DMS153 (cell line): ENCODE measurements at regions not wholly inside any gene's neighbourhood (a gene's known extent, or its start where the extent isn't known, plus 50 kb on each side); places are given as distances from the start of the nearest gene placed in this dataset.
A peak's percentile ranks its signal among the peaks of the same experiment; 100 is the strongest.
"Not testable (repeated sequence)": the region's sequence is repeated elsewhere in the genome, so short reads cannot be mapped to it uniquely, and the experiment has no call there.

Source experiments
- DNase-seq: peaks from one replicate; lab custom pipeline; 2025; lab: John Stamatoyannopoulos, UW

DNA sequence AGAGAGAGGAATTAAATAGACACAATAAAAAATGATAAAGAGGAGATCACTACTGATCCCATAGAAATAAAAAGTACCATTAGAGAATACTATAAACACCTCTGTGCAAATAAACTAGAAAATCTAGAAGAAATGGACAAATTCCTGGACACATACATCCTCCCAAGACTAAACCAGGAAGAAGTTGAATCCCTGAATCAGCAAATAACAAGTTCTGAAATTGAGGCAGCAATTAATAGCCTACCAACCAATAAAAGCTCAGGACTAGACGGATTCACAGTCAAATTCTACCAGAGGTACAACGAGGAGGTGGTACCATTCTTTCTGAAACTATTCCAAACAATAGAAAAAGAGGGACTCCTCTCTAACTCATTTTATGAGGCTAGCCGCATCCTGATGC is 862.7 kb upstream of the NRXN1 start:
- not testable (repeated sequence) for DNase-seq

- DNase-seq = no peak
Measured at GRCh38 chr2:51888120-51888519, 856.2 kb upstream of the NRXN1 start.

- DNase-seq = no peak
Measured at GRCh38 chr2:51881673-51882072, 849.7 kb upstream of the NRXN1 start.

DNA sequence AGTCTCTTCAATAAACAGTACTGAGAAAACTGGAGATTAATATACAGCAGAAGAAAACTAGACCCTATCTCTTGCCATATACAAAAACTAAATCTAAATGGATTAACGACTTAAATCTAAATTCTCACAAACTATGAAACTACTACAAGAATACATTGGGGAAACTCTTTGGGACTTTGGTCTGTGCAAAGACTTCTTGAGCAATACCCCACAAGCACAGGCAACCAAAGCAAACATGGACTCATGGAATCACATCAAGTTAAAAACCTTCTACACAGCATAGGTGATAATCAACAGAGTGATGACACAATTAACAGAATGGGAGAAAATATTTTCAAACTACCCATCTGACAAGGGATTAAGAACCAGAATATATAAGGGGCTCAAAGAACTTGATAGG is 848.2 kb upstream of the NRXN1 start:
- DNase-seq = no peak

- DNase-seq = no peak
Measured at GRCh38 chr2:51866361-51866760, 834.4 kb upstream of the NRXN1 start.

DNA sequence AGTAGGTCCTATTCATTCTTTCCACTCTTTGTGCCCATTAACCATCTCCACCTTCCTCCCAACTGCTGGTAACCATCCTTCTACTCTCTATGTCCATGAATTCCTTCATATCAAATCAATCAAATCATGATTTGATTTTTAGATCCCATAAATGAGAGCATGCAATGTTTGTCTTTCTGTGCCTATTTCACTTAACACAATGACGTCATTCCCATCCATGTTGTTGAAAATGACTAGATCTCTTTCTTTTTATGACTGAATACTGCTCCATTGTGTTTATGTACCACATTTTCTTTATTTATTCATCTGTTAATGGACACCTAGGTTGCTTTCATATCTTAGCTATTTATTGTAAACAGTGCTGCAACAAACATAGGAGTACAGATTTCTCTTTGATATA is 827.3 kb upstream of the NRXN1 start:
- DNase-seq = no peak

- no peak for DNase-seq
Measured at GRCh38 chr2:51855683-51856082, 823.8 kb upstream of the NRXN1 start.

DNA sequence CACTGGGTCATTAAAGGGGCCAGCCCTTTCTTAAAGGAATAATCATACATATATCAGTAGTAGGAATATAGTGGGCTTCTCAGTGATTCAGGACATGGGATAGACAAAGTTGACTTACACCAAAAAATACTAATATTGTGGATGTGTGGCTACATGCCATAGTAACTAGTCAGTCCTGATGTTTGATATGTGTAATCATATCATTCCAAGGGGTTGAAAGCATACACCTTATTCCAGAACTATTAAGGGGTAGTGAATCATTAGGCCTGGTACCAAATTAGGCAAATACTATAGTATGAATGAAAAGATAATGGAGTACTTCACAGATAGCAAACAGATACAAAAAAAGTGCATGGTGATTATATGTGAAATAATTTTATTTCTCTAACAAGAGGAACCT is 814.9 kb upstream of the NRXN1 start:
- no peak for DNase-seq

- no peak for DNase-seq
Measured at GRCh38 chr2:51846018-51846417, 814.1 kb upstream of the NRXN1 start.

DNA sequence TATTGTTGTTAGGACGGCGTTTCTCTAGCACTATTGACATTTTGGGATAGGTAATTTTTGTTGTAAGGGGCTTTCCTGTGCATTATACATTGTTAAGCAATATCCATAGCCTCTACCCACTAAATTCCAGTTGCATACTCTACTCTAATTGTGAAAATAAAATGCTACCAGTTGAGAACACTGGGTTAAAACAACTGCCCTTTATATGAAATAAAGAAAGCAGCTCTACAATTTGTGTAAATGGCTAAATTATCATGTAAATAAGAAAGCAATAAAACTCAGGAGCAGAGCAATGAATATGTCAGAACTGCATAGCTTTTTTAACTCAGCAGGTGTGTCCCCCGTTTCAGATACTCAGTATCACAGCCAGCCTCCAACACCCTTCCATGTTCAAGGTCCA is 812.7 kb upstream of the NRXN1 start:
- DNase-seq = no peak

DNA sequence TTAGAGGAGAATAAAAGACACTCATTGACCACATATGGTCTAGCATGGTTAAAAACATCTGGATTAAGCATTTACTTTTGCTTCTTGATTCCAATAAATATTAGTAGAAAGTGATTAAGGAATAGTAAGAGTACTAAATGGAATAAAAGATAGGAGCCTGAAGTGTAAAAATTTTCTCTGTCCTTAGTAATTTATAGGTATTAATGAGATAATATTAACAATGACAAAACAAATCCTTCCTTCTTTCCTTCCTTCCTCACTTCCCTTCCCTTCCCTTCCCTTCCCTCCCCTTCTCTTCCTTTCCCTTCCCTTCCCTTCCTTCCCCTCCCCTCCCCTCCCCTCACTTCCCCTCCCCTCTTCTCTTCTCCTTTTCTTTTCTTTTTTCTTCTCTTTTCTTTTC is 797.5 kb upstream of the NRXN1 start:
- no peak for DNase-seq

GRCh38 chr2:51825823-51826222 is 793.9 kb upstream of the NRXN1 start:
- DNase-seq = no peak

DNA sequence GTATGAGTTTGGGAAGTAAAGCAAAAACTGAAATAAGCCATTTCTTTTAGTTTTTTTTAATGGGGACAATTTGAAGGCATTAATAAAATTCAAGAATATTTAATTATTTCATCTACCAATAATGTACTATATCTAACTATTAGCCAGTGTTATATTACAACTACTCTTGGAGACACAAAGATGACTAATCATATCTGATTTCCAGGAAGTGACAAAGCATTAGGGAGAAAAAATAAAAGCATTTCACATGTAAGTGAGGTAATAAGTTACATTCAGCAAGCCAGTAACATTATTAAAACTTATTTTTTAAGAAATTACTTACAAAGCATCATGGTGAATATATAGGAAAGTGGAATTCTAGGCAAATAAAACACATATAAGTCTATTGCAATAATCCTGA is 781.3 kb upstream of the NRXN1 start:
- DNase-seq = peak; percentile 3

DNA sequence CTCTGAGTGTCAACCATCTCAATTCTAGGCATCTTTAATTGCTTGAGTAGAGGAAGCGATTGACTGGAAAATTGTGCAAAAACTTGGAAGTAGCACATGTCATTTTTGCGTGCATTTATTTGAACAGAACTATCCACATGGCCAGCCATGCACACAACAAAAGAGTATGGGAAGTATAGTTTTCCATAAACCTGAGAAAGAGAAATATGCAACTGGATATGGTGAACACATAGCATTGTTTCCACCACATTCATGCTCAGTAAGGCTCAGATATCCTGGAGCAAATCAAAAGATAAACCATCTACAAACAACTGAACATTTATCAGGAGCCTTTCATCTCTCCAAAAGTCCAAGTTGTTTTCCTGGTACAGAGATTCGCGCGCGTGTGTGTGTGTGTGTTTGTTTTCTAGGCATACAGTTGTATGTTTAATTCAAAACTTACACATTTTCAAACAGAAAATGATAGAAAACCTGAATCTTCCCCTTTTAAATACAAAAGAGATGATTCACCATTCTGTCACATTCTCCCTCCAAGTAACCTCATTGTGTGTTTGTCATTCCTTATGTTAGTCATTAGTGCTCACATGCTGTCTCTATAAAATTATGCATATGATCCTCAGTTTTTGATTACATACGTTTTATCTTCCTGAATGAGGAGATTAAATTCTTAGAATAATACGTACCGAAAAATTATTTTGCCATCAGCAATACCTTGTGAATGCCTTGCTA is 780.4 kb upstream of the NRXN1 start:
- no peak for DNase-seq

DNA sequence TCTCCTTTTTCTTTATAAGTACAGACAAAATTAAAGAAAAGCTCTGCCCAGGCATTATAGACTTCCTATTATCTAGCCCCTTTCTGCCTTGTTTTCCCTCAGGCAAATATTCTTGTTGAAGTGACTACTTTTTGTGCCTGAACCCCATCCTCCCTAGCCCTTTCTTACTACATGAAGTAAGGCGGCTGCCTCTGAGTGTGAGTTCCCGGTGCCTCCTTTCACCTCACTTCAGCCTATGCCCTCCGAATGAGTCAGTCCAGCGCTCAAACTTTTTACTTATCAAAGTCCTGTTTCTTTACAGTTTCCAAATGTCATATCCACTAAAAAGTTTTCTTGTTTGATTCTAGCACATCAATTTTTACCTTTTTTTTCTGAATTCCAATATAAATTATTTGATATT is 778.3 kb upstream of the NRXN1 start:
- DNase-seq = no peak

- no peak for DNase-seq
Measured at GRCh38 chr2:51807229-51807628, 775.3 kb upstream of the NRXN1 start.

DNA sequence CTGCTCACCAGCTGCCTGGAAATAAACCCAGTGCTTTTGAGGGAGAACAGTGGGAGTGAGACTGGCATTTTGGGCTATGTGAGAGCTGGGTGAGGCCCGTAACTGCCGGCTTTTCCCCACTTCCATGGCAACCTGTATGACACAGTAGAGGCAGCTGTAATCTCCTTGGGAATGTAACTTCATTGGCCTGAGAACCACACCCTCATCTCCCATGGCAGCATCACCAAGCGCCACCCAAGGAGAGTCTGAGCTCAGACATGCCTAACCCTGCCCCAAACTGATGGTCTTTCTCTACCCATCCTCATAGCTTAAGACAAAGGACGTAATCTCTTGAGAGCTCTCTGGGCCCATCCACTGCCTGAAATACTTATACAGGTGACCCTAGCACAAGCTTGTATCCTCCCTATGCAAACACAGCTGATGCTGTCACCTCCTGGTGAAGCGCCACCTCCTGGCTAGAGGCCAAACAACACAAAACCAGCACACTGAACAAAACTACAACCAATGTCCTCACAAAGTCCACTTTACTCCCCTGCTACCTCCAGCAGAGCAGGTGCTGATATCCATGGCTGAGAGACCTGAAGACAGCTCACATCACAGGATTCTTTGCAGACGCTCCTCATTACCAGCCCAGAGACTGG is 763.4 kb upstream of the NRXN1 start:
- no peak for DNase-seq

- DNase-seq = no peak
Measured at GRCh38 chr2:51791496-51791895, 759.6 kb upstream of the NRXN1 start.

GRCh38 chr2:51790854-51791253 is 758.9 kb upstream of the NRXN1 start:
- no peak for DNase-seq

DNA sequence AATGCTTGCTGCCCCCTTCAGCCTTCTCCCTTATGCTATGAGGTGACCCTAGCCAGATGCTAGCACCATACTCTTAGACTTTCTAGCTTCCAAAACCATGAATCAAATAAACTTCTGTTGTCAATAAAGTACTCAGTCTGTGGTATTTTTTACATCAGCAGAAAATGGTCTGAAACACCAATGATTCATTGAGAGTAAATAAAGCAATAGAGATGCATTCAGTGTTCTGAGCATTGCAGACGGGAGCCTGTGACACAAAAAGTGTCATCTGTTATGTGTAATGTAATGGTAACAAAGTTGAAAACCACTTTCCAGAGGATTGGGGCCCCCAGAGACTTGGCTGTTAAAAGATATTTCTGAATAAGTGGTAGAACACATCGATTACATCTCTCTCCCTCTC is 758.0 kb upstream of the NRXN1 start:
- DNase-seq = no peak

GRCh38 chr2:51782921-51783765 is 751.2 kb upstream of the NRXN1 start:
- DNase-seq = peak; percentile 31

- DNase-seq = no peak
Measured at GRCh38 chr2:51781691-51782090, 749.8 kb upstream of the NRXN1 start.

- no peak for DNase-seq
Measured at GRCh38 chr2:51780353-51780752, 748.4 kb upstream of the NRXN1 start.
